ENCODE measurements at regions not wholly inside any gene's neighbourhood (a gene's known extent, or its start where the extent isn't known, plus 50 kb on each side); places are given as distances from the start of the nearest gene placed in this dataset.
"Not testable (repeated sequence)": the region's sequence is repeated elsewhere in the genome, so short reads cannot be mapped to it uniquely, and the experiment has no call there.

DNA sequence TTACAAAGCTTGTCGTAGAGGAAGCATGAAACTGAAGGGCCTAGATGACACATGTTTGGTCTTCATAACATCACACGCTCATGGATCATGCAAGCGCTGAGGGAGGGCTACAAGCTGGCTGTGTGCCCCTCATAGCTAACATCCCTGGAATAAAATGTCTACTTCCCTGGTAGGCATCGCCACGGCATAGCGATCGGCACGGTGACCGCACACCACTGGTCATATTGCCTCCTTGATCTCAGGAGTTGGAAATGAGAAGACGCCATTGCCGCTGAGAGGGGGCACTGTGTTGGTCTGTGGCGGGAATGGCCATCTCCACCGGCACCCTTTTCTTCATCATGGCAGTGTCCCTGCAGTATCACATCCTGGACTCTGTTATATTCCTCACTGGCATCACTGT is 50.1 kb upstream of the TUBA3E start:
- H3K36me3 Mint-ChIP-seq (ENCODE audit: low read depth); ATAC-seq; H2AFZ ChIP-seq; H3K27me3 ChIP-seq (ENCODE audit: insufficient read depth); H3F3A ChIP-seq (replicated peaks; ENCODE audit: low read depth); H4K20me1 ChIP-seq (replicated peaks; ENCODE audit: insufficient read depth); H3K79me2 ChIP-seq (replicated peaks; ENCODE audit: insufficient read depth); H3K4me1 Mint-ChIP-seq; H3K27ac Mint-ChIP-seq; H3K27ac ChIP-seq (ENCODE audit: low read depth); H3K4me3 Mint-ChIP-seq; H3K4me1 ChIP-seq (ENCODE audit: insufficient read depth); H3K4me3 ChIP-seq; H3K36me3 ChIP-seq (ENCODE audit: insufficient read depth); H3K9me3 Mint-ChIP-seq; H3K4me2 ChIP-seq; H3K9me2 ChIP-seq (ENCODE audit: insufficient read depth); DNase-seq (ENCODE audit: low spot score): not testable (repeated sequence)
- peaks cover 16% of the 10 kb centered on the region for H3K27me3 Mint-ChIP-seq (ENCODE audit: insufficient read depth, low read depth, poor library complexity)
